WTC11 (cell line): ENCODE measurements at regions not wholly inside any gene's neighbourhood (a gene's known extent, or its start where the extent isn't known, plus 50 kb on each side); places are given as distances from the start of the nearest gene placed in this dataset.

ENCODE experiments used
- CTCF ChIP-seq: fragments of 200-600 bp; IDR thresholded peaks from 2 replicates; pipeline ENCODE4 v1.8.0; 2022; ENCODE audit warnings: antibody characterized with exemption
- ESRRA ChIP-seq: sonication (generic); formaldehyde crosslinking; IDR thresholded peaks from 2 replicates; pipeline ENCODE4 v1.8.1; 2022; ENCODE audit warnings: mild to moderate bottlenecking, missing genetic modification reagents, borderline replicate concordance
- FOXK1 ChIP-seq: sonication (generic); formaldehyde crosslinking; IDR thresholded peaks from 2 replicates; pipeline ENCODE4 v1.8.0; 2022; ENCODE audit warnings: mild to moderate bottlenecking, moderate library complexity, missing genetic modification reagents
- FOXP4 ChIP-seq: sonication (generic); formaldehyde crosslinking; IDR thresholded peaks from 2 replicates; pipeline ENCODE4 v1.8.0; 2022; ENCODE audit warnings: mild to moderate bottlenecking, missing genetic modification reagents
- KAT7 ChIP-seq: sonication (generic); formaldehyde crosslinking; IDR thresholded peaks from 2 replicates; pipeline ENCODE4 v1.8.1; 2023; ENCODE audit warnings: missing genetic modification reagents, mild to moderate bottlenecking, borderline replicate concordance
- STAT6 ChIP-seq: sonication (generic); formaldehyde crosslinking; conservative IDR thresholded peaks from 2 replicates; pipeline ENCODE4 v1.8.1; 2023; ENCODE audit warnings: mild to moderate bottlenecking, low read depth, missing genetic modification reagents, moderate library complexity
- TCF7 ChIP-seq: sonication (generic); formaldehyde crosslinking; IDR thresholded peaks from 2 replicates; pipeline ENCODE4 v1.8.0; 2022; ENCODE audit warnings: mild to moderate bottlenecking, low read depth, missing genetic modification reagents, moderate library complexity
- USF2 ChIP-seq: sonication (generic); formaldehyde crosslinking; IDR thresholded peaks from 2 replicates; pipeline ENCODE4 v1.8.1; 2023; ENCODE audit warnings: mild to moderate bottlenecking, missing genetic modification reagents, moderate library complexity
- ZBTB21 ChIP-seq: sonication (generic); formaldehyde crosslinking; IDR thresholded peaks from 2 replicates; pipeline ENCODE4 v1.8.1; 2023; ENCODE audit warnings: mild to moderate bottlenecking, missing genetic modification reagents, borderline replicate concordance
- ZNF263 ChIP-seq: sonication (generic); formaldehyde crosslinking; IDR thresholded peaks from 2 replicates; pipeline ENCODE4 v1.8.1; 2022; ENCODE audit warnings: low read depth, mild to moderate bottlenecking, moderate library complexity, missing genetic modification reagents

- TF ChIP-seq CTCF (no peak), USF2 (CRISPR knock-in tag) (no peak), ZNF263 (CRISPR knock-in tag) (no peak), ZBTB21 (no peak), FOXK1 (CRISPR knock-in tag) (no peak), ESRRA (CRISPR knock-in tag) (no peak), TCF7 (CRISPR knock-in tag) (no peak), STAT6 (CRISPR knock-in tag) (no peak), FOXP4 (CRISPR knock-in tag) (no peak), KAT7 (no peak)
Observed at GRCh38 chr7:88661921-88662320, 97.6 kb upstream of the ZNF804B start.
